Gastroesophageal sphincter (tissue), 3 donors: ENCODE measurements at regions not wholly inside any gene's neighbourhood (a gene's known extent, or its start where the extent isn't known, plus 50 kb on each side); places are given as distances from the start of the nearest gene placed in this dataset.

Experiments
- EP300 ChIP-seq: sonication (generic); formaldehyde crosslinking; IDR thresholded peaks from one replicate; pipeline ENCODE4 v1.6.1; 2017; ENCODE audit warnings: antibody characterized with exemption, mild to moderate bottlenecking
- POLR2AphosphoS5 ChIP-seq: sonication (generic); formaldehyde crosslinking; IDR thresholded peaks from one replicate; pipeline ENCODE4 v1.6.1; 2017; ENCODE audit warnings: antibody characterized with exemption
- TF ChIP-seq, protein P1 (sequence below), 4 experiments: fragments of 200-600 bp in 2 of 4; fragments of 450-650 bp in 2 of 4; sonication (generic) in 1 of 4; IDR thresholded peaks; one replicate each; pipeline ENCODE4 v1.5.1; 2017 to 2019; ENCODE audit warnings: antibody characterized with exemption in 4 of 4, mild to moderate bottlenecking in 2 of 4, moderate library complexity in 2 of 4

DNA sequence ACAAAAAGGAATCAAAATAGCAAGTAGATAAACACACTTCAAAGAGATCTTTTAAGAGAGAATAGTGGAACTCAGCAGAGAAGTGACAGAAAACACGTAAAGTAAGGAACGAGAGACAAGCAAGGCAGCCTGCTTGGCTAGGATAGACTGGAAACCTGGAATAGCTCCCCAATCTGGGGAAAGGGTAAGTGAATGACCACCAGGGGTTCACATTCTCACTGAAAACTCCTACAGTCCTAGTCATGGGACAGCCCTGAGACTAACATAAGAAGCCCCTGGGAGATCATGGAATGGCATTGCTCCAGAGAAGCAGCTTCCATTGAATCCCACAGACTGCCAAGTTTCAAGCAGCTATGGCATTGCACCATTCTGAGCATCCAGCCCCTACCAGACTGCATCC lies 363.6 kb upstream of the ARPP21 start:
- TF ChIP-seq POLR2AphosphoS5 (no peak), EP300 (no peak)
- TF ChIP-seq, protein P1, sequence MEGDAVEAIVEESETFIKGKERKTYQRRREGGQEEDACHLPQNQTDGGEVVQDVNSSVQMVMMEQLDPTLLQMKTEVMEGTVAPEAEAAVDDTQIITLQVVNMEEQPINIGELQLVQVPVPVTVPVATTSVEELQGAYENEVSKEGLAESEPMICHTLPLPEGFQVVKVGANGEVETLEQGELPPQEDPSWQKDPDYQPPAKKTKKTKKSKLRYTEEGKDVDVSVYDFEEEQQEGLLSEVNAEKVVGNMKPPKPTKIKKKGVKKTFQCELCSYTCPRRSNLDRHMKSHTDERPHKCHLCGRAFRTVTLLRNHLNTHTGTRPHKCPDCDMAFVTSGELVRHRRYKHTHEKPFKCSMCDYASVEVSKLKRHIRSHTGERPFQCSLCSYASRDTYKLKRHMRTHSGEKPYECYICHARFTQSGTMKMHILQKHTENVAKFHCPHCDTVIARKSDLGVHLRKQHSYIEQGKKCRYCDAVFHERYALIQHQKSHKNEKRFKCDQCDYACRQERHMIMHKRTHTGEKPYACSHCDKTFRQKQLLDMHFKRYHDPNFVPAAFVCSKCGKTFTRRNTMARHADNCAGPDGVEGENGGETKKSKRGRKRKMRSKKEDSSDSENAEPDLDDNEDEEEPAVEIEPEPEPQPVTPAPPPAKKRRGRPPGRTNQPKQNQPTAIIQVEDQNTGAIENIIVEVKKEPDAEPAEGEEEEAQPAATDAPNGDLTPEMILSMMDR (IDR thresholded peaks at IDR 0.05), result no peak
